Iris pigment epithelial cell (primary cell): ENCODE measurements at regions not wholly inside any gene's neighbourhood (a gene's known extent, or its start where the extent isn't known, plus 50 kb on each side); places are given as distances from the start of the nearest gene placed in this dataset.

Experiments used
- DNase-seq: peaks from one replicate; pipeline ENCODE4 v3.0.0-alpha.2; 2011; ENCODE audit warnings: low read depth

DNA sequence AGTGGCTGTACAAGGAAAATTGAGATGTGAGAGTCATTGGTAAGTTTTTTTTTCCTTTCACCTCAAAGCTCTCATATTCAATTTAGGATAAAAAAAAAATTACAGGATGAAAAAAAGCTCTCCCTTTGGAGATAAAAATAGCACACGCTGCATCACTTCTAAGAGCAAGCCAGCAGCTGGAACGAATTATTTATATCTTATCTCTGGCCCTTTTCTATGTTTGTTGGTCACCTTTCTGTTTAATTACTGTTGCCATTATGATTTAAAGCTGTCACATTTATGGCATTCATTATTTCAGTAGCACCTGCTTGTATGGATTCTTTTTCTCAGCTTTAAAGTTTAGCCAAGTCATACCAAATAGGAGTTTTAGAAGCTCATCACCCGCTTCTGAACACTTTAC is 171.6 kb upstream of the PDZRN3 start:
- no peak for DNase-seq

DNA sequence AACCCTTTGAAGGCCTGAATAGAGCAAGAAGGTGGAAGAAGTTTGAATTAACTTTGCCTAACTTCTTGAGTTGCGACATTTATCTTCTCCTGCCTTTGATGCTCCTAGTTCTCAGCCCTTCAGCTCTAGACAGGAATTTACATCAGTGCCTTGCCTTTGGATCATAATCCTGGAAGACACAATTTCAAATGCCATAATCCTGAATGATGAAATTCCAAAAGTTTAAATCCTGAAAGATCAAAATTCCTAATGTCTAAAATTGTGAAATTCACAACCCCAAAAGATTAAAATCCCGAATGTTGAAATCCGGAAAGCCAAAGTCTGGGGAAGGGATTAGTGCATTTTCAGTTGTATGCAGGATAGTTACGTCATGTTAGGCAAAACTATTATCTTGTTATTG is 166.6 kb upstream of the PDZRN3 start:
- no peak for DNase-seq

DNA sequence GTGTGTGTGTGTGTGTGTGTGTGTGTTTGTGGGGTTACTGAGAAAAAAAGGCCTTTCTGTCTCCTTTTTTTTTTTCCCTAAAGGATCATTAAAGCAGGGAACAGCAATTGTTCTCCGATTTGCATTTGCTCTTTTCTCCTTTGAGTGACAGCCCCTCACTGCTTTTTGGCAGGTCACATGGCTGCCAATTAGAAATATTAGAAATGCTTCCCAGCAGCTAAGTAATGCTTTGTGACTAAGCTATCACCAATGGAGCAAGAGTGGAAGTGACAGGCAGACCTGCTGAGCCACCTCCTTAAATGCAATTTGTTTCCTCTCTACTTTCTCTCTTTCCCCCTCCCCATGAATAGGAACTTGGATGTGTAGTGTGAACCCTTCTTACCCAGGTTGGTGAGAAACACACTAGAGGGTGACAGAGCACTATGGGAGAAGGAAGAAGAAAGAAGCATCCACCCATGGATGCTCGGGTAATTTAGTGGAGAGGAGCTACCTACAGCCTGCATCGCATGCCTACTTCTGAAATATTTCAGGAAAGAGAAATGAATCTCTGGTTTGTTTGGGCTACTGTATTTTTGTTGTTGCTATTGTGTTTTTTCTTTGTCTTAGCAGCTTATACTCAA is 165.2 kb upstream of the PDZRN3 start:
- no peak for DNase-seq

DNA sequence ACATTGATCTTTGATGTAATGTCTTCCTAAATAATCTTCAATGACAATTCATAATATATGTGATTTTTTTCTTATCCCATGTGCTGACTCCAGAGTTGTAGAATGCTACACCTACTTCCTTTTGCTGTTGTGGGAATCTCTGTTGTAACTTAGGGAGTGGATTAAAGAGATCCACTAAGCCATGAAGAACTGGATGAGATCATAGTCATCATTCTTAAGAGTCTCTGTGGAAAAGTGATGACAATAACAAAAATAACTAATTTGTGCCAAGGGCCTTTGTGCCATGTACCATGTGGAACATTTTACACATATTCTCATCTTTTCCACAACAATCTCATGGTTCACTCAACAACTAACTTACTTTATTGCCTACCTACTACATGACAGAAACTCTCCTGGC is 162.9 kb upstream of the PDZRN3 start:
- no peak for DNase-seq

DNA sequence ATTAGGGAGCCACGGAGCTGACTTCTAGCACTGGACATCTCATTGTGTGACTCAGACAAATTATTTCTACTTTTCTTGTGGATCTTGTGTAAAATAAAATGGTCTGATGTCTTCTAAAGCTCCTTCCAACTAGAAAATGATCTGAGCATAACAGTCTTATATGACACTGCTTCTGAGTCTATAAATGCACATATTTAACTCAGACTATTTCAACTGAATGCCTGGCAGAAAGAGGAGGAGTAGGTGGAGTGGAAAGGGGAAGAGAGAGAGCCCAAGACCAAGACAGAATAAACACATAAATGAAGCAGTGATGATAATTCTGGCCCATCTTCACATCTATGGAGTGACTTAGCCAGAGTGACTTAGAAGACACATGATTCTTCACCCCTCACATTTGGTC is 162.3 kb upstream of the PDZRN3 start:
- DNase-seq: no peak

DNA sequence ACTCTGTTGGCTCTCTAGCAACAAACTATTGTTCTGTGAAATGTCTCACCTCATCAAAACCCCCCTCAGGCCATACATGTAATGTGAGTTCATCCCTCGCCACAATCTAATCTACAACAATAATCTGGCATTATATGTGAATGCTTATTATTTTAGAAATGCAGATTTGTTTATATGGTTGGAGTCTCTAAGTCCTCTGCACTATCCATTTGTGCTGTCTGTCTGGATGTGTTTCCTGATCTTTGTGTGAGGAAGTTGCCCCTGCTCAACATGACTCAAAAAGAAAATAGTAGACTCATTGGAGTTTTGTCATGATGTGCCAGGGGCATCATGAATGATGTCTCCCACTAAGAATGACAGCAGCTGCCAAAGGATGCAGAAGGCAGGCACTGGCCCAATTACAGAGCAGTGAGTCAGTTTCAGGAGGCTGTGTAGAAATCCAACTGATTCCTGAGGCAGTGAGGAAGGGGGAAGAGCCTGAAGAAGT is 161.6 kb upstream of the PDZRN3 start:
- peak; percentile 81 for DNase-seq

DNA sequence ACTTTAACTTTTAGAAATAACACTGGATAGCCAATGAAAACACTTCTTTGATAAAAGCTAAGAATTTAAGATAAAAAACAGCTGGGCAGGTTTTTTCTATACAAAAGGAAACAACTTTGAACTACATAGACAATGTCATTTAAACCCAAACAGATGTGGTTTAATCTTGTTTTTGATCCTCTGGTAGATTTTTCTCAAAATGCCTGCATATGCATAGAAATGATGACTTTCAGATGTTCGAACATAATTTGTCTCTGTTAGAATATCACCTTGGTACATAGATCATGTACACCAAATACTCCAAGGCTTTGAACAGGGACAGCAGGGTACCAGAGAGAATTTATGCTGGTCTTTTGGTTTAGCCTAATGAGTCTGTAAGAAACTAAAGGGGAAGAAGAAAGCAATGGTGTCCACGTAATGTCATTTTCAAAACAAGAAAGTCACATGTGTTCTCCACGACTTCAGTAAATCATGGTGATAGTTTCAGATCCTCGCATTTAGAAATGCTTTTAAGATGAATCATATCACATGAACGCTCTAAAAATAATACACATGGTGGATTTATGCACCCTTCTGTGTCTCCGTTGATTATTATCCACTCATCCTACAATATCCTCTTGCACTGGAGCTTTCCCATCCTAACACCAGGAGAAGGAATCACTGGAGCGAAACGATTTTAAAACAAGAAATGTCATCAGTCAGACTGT is 160.1 kb upstream of the PDZRN3 start:
- peak; percentile 24 for DNase-seq

DNA sequence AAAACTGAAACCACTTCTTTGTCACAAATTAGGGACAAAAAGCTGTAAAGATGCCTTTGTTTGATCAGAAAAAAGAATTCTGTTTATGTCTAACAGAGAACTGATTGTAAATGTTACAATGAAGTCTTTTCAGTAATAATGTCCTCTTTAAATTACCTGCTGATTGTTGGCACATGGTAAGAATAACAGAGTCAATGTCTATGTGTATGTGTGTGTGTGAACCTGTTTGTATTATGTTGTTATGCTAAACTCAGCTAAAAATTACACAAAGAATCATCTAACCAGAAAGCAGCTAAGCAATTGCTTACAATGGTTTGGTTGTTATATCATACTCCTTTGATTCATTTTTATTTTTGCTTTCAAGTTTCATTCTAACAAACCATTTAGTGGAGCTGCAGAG is 159.1 kb upstream of the PDZRN3 start:
- DNase-seq: no peak

DNA sequence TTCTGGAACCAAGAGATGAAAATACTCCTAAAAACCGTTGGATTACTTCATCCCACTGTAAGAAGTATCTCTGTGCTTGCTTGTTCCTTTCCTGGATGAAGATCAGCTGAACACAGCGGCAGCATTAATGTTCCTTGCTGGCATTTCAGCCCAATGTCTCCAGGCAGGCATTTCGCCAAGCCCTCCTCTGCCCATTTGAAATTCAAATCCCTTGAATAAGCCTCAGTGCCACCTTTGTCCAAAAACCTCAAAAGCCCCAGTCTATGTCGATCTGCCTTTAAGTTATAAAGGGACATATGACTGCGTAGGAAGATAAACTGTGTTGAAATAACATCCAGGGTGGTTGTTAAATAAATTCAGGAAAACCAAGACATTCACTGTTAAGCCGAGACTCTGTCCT is 156.8 kb upstream of the PDZRN3 start:
- DNase-seq: no peak

DNA sequence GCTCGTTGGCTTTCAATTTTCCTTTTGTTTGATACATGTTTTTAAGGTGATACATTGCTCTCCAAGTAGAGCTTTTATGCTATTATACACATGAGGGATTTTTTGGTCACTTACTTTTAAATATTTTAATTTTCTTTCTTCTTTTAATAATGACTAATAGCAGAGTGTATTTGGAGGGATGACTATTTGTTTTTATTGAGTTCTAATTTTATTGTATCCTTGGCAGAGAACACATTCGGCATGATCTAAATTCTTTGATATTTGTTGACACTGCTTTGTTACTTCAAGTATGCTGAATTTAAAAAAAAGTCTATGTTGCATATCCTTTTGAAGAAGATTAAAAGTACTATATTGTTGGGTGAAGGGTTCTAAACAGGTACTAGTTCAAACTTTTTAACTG is 149.9 kb upstream of the PDZRN3 start:
- DNase-seq: no peak

DNA sequence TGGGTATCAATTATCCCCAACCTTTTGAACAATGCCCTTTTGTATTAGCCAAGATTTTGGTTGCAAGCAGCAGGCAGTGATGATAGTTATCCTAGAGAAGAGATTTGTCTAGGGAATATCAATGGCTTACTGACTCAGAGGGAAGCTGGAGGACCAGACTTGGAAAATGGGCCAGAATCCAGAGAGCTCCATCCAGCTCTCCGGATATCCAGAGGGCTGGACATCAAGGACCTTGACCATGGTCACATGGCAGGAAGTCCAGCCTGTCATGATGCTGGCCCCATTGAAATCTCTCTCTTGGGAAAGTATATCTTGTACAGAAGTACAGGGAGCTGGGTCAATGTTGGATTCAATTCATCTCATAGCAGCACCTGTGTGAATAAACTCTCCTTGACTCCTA is 148.5 kb upstream of the PDZRN3 start:
- DNase-seq: no peak

DNA sequence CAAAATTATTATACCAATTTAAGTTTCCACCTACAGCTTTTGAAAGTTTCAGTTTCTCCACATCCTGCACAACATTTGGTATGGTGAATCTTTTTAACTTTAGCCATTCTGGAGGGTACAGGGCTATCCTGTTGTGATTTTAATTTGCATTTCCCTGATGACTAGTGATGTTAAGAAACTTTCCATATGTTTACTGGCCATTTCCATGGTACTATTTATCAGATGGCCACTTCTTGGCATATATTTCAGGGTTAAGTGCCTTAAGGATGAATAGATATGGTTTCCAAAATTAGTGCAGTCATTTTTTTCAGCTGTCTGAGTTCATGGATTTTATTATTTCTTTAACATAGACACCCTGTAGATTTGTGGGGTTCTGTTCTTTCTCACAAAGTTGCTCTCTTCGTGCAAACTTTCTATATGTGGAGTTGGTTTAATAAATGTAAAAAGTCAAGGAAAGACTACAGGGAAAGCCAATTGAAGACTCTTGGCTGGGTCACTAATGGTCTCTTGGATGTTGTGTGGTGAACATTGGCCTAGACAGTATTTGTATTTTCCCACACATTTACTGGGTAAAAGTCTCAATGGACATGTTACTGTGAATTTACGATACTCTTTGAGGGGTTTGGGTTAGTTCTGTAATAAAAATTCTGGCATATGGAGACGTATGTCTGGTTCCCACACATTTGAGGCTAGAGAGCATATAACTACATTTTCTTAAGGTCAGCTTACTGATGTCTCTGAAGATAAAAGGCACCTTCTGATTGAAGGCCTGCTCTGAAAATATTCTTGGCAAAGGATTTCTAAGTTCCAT is 147.5 kb upstream of the PDZRN3 start:
- DNase-seq: no peak

DNA sequence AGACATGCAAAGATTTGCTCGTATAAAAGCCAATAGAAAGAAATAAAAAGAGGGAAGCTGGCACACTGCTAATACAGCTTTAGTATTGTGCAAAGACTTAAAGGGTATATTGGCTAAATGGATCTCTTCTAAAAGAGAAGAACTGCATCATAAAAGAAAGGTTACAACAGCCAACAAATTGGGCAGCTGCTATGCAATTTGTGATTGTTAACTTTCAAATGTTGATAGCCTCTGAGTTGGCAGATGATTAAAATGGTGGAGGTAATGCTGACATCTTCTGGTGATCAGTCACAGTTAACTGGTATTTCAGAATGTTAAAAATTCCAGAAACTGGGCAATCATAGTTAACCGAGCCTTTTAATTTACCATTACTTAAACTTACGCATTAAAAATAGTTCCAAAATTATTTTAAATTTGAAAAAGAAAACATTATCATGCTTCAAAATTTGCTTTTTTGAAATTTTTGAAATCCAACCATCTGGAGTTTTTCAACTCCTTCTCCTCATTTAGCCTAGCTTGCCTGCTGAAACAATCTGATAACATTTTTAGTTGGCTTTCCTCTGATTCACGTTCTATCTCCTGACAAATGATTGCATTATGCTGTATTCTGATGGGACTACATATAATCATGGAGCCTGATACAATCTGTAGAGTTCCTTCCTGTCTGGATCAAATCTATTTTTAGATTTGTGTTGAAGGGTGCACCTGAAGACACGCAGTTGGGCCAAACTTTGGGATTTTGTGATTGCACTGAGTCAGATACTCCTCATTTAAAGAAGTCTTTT is 144.0 kb upstream of the PDZRN3 start:
- no peak for DNase-seq

DNA sequence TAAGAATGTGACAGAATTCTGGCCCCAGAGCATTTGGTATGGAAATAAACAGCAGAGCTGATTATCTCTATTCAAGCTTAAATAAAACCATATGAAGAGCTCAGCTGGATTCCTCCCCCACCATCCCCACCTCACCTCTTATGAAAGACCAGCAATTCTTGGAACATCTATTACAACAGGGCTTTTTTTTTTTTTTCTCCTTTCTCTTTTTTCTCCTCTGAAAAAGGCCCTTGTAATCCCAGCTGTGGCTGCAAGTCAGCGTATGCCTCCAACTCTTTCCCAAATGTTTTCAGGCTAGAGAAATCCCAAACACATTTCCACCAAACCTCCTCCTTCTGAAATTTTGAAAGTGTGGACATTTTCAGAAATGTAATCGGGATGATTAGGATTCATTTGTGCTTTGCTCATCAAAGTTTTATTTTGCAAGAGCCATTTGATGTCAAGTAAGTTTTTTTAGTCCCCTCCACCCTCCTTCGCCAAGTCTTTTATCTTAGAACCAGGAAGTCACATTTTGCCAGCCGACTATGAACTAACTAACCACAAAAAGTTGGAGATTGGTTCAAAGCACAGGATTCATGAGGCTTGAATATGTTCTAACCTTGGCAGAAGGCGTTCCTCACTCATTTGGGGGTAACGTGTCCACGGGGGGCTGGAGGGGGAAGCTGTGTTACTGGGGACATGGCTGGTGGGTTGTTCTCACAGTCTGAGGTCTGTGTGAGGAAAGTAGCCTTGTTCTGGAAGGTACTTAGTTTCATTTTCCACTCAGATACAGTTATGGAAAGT is 142.0 kb upstream of the PDZRN3 start:
- peak; percentile 47 for DNase-seq

DNA sequence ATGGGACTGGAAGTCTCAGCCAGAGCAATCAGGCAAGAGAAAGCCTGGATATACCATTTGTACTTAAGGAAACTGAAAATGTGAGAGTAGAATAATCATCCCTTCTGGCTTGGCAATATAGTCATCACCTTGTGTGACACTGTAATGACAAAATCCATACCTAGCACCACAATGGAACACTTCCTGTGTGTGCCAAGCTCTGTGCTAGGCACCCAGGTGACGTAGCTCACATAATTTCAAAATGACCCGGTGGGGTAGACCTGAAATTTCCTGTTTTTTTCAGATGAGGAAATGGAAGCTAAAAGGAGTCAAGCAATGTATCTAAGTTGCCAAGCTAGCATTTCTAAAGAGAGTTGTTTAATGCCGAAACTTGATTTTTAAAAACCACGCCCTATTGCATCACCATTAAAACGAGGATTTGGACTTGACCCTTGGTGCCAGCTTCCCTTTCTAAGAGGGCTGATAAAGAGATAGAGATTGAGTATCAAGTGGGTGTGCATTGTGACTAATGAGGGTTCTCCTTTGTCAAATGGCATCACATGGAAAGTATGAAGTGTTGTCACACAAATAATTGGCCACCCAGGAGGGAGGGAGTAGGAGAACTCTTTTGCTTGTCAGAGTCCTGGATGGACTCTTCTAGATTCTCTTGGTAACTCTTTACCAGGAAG is 141.3 kb upstream of the PDZRN3 start:
- DNase-seq: no peak

DNA sequence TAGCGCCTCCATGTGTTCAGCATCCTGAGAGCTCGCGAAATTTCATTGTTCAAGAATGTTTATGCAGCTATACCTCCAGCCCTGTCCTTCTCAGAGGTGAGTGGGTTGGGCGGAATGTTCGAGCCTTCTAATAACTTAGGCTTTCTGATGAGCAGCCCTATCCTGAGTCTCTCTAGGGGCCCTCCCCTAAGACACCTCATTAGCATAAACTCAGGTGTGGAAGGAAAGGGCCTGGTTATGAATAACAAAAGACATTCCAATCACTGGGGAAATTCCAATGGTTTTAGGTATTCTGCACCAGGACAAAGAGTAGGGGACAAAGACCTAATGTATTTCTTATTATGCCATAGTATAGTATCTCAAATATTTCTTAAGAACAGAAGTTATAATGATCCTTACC is 138.1 kb upstream of the PDZRN3 start:
- DNase-seq: no peak

DNA sequence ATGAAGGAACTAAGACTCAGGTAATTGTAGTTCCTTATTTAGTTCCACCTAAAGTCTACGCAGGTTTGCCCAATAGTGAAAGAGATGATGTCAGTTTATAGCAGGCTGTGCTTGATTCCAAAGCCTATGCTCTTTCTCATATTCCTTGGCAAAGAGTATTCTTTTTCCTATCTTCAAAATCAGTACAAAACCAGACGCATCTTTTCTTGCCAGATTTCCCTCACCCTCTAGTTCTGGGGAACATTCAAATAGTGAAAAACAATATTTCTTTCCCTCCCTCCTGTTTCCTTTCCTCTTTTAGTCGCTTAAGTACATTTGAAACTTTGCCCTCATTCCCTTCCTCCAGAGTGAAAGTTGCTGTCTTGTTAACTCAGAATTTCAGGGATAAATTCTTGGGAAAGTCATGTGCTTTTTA is 134.6 kb upstream of the PDZRN3 start:
- no peak for DNase-seq

DNA sequence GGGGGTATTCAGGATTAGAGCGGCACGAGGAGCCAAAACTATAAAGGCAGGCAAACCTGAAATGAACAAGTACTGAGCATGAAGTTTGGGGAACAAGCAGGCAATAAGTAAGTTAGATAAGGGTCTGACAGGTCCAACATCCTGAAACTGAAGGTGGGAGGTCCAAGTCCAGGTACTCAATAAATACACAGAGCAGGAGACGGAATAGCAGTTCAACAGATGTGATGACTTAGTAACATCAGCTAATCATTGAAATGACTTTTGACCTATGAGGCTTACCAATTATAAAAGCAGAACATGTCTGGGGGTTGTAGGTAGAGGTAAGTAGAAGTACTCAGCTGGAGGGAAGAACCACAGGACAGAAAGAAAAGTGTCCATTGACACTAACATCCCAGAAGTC is 132.8 kb upstream of the PDZRN3 start:
- no peak for DNase-seq

DNA sequence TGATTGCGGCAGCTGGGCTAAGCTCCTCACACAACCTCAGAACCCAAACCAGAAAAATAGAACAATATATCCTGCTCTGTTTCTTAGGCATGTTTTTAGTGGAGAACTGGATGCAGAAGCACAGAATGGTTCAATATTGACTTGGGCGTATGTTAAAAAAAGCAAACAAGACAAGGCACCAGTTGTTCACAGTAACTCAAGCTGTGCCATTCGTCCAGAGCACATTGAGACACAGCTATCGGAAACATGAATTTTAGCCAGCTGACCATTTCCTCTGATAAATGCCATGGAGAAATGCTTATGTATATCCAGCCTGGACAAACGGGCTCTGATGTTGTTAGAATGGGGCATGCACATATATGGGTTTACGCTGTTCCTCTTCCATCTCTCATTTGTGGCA is 129.2 kb upstream of the PDZRN3 start:
- no peak for DNase-seq

DNA sequence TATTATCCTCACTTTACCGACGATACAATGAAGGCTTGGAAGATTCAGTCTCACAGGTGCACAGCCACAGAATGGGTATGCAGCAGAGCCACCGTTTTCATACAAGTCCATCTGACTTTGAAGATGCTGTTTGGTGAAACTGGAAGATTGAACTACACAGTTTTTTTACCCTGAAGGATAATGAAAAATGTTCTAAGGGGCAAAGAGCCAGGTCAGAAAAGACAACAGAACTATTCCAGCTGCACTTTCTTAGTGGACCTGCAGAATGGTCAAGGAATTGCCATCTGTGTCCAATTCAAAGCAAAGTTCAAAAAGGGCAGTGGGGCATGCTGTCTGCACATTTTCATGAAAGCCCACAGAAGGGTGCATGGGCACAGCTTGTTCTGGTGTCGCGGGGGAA is 127.6 kb upstream of the PDZRN3 start:
- no peak for DNase-seq

DNA sequence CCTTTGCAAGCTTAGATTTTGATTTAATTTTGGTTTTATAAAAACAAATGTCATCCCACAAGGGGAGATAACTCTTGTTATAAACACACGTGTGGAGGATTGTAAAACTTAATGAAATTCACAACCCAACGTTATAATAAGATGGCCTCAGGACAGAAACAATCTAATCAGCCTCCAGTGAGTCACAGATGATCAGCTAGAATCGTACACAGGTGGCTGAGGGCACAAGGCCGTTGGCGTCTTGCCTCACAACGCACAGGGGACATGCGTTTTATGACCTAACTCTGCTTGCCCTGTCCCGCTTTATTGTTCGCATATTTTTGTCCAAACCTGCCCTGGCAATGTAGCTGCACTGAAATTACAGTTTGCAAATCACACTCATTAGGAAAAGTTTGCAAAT is 121.9 kb upstream of the PDZRN3 start:
- no peak for DNase-seq
